ENCODE measurements at regions not wholly inside any gene's neighbourhood (a gene's known extent, or its start where the extent isn't known, plus 50 kb on each side); places are given as distances from the start of the nearest gene placed in this dataset.

GRCh38 chr2:59622599-59623308 lies 930.7 kb downstream of the BCL11A start:
- no peak for DNase-seq

- no peak for DNase-seq
Measured at GRCh38 chr2:59604123-59604522, 949.3 kb downstream of the BCL11A start.

- no peak for DNase-seq
Measured at GRCh38 chr2:59594671-59595222, 958.7 kb downstream of the BCL11A start.

- DNase-seq = no peak
Measured at GRCh38 chr2:59590798-59591197, 962.7 kb downstream of the BCL11A start.

- no peak for DNase-seq
Measured at GRCh38 chr2:59589881-59590280, 963.6 kb downstream of the BCL11A start.

- DNase-seq = no peak
Measured at GRCh38 chr2:59588286-59588685, 965.2 kb downstream of the BCL11A start.

- DNase-seq = no peak
Measured at GRCh38 chr2:59586176-59586575, 967.3 kb downstream of the BCL11A start.

- DNase-seq = no peak
Measured at GRCh38 chr2:59585655-59586054, 967.8 kb downstream of the BCL11A start.

- no peak for DNase-seq
Measured at GRCh38 chr2:59584958-59585357, 968.5 kb downstream of the BCL11A start.

GRCh38 chr2:59583173-59583765 lies 970.2 kb downstream of the BCL11A start:
- DNase-seq = no peak

- no peak for DNase-seq
Measured at GRCh38 chr2:59578349-59578748, 975.1 kb downstream of the BCL11A start.

GRCh38 chr2:59575191-59575590 lies 978.3 kb downstream of the BCL11A start:
- no peak for DNase-seq

GRCh38 chr2:59572227-59572626 lies 981.2 kb downstream of the BCL11A start:
- DNase-seq = no peak

GRCh38 chr2:59570818-59571217 lies 982.6 kb downstream of the BCL11A start:
- DNase-seq = no peak

- DNase-seq = no peak
Measured at GRCh38 chr2:59569124-59569523, 984.3 kb downstream of the BCL11A start.

- no peak for DNase-seq
Measured at GRCh38 chr2:59568461-59568860, 985.0 kb downstream of the BCL11A start.

GRCh38 chr2:59567151-59567550 lies 986.3 kb downstream of the BCL11A start:
- DNase-seq = no peak

GRCh38 chr2:59566739-59567138 lies 986.7 kb downstream of the BCL11A start:
- DNase-seq = no peak

GRCh38 chr2:59561281-59561680 lies 992.2 kb downstream of the BCL11A start:
- no peak for DNase-seq

- DNase-seq = no peak
Measured at GRCh38 chr2:59560769-59561168, 992.7 kb downstream of the BCL11A start.

- DNase-seq = no peak
Measured at GRCh38 chr2:59540864-59541263, 1012.6 kb downstream of the BCL11A start.

GRCh38 chr2:59538398-59538911 lies 1015.0 kb downstream of the BCL11A start:
- DNase-seq = no peak

GRCh38 chr2:59532808-59533207 lies 1020.6 kb downstream of the BCL11A start:
- DNase-seq = no peak

GRCh38 chr2:59530258-59530657 lies 1023.2 kb downstream of the BCL11A start:
- no peak for DNase-seq
